ENCODE measurements at regions not wholly inside any gene's neighbourhood (a gene's known extent, or its start where the extent isn't known, plus 50 kb on each side); places are given as distances from the start of the nearest gene placed in this dataset.

- Histone ChIP-seq H3K36me3 (ENCODE audit: control insufficient read depth, insufficient read depth, low read length) (no peaks in the 10 kb centered on the region), H3K27me3 (replicated peaks; ENCODE audit: control insufficient read depth, insufficient read depth, low read length) (no peaks in the 10 kb centered on the region), H3K4me3 (replicated peaks; ENCODE audit: low read depth, low read length) (no peak overlapping the region)
- no peak for TF ChIP-seq CTCF (IDR thresholded peaks at IDR 0.05; ENCODE audit: insufficient read depth, low read length, poor library complexity, severe bottlenecking)
- no peak for DNase-seq (ENCODE audit: extremely low read depth, insufficient read length)
Measured at GRCh38 chr12:90839346-90839745, 115.6 kb downstream of the CCER1 start.

- TF ChIP-seq CTCF (IDR thresholded peaks at IDR 0.05; ENCODE audit: insufficient read depth, low read length, poor library complexity, severe bottlenecking): no peak
- no peak overlapping the region for H3K4me3 ChIP-seq (replicated peaks; ENCODE audit: low read depth, low read length)
- no peaks in the 10 kb centered on the region for H3K27me3 ChIP-seq (replicated peaks; ENCODE audit: control insufficient read depth, insufficient read depth, low read length)
- no peaks in the 10 kb centered on the region for H3K36me3 ChIP-seq (ENCODE audit: control insufficient read depth, insufficient read depth, low read length)
- DNase-seq (ENCODE audit: extremely low read depth, insufficient read length): no peak
Measured at GRCh38 chr12:90836689-90837088, 118.3 kb downstream of the CCER1 start.

- no peak for TF ChIP-seq CTCF (IDR thresholded peaks at IDR 0.05; ENCODE audit: insufficient read depth, low read length, poor library complexity, severe bottlenecking)
- no peaks in the 10 kb centered on the region for H3K36me3 ChIP-seq (ENCODE audit: control insufficient read depth, insufficient read depth, low read length)
- DNase-seq (ENCODE audit: extremely low read depth, insufficient read length): no peak
Measured at GRCh38 chr12:90833228-90833627, 121.7 kb downstream of the CCER1 start.

GRCh38 chr12:90832427-90832826 lies 122.5 kb downstream of the CCER1 start:
- no peak overlapping the region for H3K4me3 ChIP-seq (replicated peaks; ENCODE audit: low read depth, low read length)
- no peaks in the 10 kb centered on the region for H3K36me3 ChIP-seq (ENCODE audit: control insufficient read depth, insufficient read depth, low read length)
- no peak for TF ChIP-seq CTCF (IDR thresholded peaks at IDR 0.05; ENCODE audit: insufficient read depth, low read length, poor library complexity, severe bottlenecking)
- H3K27me3 ChIP-seq (replicated peaks; ENCODE audit: control insufficient read depth, insufficient read depth, low read length): no peaks in the 10 kb centered on the region
- DNase-seq (ENCODE audit: extremely low read depth, insufficient read length): no peak

More at GRCh38 chr12:90833228-90833627, 121.7 kb downstream of the CCER1 start:
- Histone ChIP-seq H3K27me3 (replicated peaks; ENCODE audit: control insufficient read depth, insufficient read depth, low read length) (no peaks in the 10 kb centered on the region), H3K4me3 (replicated peaks; ENCODE audit: low read depth, low read length) (no peak overlapping the region)

GRCh38 chr12:90831712-90832111 lies 123.3 kb downstream of the CCER1 start:
- no peak for TF ChIP-seq CTCF (IDR thresholded peaks at IDR 0.05; ENCODE audit: insufficient read depth, low read length, poor library complexity, severe bottlenecking)

GRCh38 chr12:90829044-90829443 lies 125.9 kb downstream of the CCER1 start:
- Histone ChIP-seq H3K36me3 (ENCODE audit: control insufficient read depth, insufficient read depth, low read length) (no peaks in the 10 kb centered on the region), H3K27me3 (replicated peaks; ENCODE audit: control insufficient read depth, insufficient read depth, low read length) (no peaks in the 10 kb centered on the region), H3K4me3 (replicated peaks; ENCODE audit: low read depth, low read length) (no peak overlapping the region)
- TF ChIP-seq CTCF (IDR thresholded peaks at IDR 0.05; ENCODE audit: insufficient read depth, low read length, poor library complexity, severe bottlenecking): no peak
- no peak for DNase-seq (ENCODE audit: extremely low read depth, insufficient read length)

More at GRCh38 chr12:90831712-90832111, 123.3 kb downstream of the CCER1 start:
- DNase-seq (ENCODE audit: extremely low read depth, insufficient read length): no peak
- Histone ChIP-seq H3K27me3 (replicated peaks; ENCODE audit: control insufficient read depth, insufficient read depth, low read length) (no peaks in the 10 kb centered on the region), H3K36me3 (ENCODE audit: control insufficient read depth, insufficient read depth, low read length) (no peaks in the 10 kb centered on the region), H3K4me3 (replicated peaks; ENCODE audit: low read depth, low read length) (no peak overlapping the region)
